ENCODE measurements at regions not wholly inside any gene's neighbourhood (a gene's known extent, or its start where the extent isn't known, plus 50 kb on each side); places are given as distances from the start of the nearest gene placed in this dataset.

DNA sequence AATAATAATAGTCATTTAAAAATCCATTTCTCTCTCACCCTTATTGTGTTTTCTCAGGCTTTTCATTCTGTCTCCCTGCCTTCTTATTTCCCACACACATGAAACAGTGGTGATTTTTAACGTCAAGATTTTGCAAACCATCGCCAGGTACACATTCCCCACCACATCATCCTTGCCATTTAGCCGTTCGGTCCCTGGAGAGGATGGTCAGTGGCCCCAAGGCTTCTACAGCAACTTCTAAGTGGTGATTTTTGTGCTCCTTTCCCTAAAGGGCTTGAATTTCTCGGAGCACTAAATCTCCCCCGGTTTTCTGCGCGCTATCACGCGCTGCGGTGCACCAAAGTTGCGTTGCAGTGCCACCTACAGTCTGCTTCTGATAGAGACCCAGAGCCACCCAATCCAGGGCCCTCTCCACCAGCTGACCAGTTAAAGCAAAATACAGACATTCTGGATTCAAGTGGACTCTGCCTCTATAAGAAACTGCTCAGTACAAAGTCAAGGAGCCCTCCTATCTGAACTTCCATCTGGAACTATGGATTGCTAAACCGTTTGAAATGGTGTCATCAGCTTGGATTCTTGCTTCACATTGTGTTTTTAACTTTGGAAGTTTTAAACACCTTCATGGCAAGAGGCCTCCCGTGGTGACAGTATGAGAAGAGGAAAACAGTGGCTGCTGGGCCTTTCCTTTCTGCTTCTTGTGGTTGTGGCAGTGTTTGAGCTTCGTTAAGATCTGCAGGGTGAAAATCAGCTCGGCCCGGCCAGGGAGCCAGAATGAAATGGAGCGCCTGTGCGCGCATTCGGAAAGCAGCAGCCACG, 234.0 kb downstream of the SPTSSA start:
- TF ChIP-seq SUZ12 (IDR thresholded peaks at IDR 0.05; ENCODE audit: extremely low read depth, insufficient read depth, insufficient read length) (no peak), ZNF274 (IDR thresholded peaks at IDR 0.05; ENCODE audit: low read depth, low read length) (no peak)

Measured in NT2/D1 (cell line).